C4-2B (cell line): ENCODE measurements at regions not wholly inside any gene's neighbourhood (a gene's known extent, or its start where the extent isn't known, plus 50 kb on each side); places are given as distances from the start of the nearest gene placed in this dataset.

ENCODE experiments used
- ZFX ChIP-seq: fragments of 450-650 bp; IDR thresholded peaks from 2 replicates; pipeline ENCODE4 v1.6.1; 2017
- TF ChIP-seq, protein P1 (sequence below): fragments of 450-650 bp; conservative IDR thresholded peaks from 2 replicates; pipeline ENCODE4 v1.5.1; 2017; ENCODE audit warnings: mild to moderate bottlenecking

DNA sequence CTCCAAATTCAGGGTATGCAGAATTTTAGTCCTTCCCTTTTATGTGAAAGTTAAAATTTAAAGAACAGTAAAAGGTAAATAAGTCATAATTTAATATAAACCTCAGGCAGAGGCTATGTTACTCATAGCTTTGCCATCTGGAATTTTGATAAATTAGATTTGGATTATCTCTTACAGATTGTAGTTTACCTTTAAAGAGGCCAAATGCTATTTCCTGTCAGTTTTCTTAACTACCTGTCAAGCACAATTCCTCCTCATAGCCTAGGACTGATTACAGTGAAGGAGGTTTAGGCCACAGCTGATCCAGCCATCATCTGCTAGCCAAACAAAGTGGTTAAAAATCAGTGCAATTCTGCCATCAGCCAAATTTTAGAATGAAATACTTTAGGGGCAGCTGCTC is 128.1 kb downstream of the MFAP3L start:
- TF ChIP-seq, protein P1, sequence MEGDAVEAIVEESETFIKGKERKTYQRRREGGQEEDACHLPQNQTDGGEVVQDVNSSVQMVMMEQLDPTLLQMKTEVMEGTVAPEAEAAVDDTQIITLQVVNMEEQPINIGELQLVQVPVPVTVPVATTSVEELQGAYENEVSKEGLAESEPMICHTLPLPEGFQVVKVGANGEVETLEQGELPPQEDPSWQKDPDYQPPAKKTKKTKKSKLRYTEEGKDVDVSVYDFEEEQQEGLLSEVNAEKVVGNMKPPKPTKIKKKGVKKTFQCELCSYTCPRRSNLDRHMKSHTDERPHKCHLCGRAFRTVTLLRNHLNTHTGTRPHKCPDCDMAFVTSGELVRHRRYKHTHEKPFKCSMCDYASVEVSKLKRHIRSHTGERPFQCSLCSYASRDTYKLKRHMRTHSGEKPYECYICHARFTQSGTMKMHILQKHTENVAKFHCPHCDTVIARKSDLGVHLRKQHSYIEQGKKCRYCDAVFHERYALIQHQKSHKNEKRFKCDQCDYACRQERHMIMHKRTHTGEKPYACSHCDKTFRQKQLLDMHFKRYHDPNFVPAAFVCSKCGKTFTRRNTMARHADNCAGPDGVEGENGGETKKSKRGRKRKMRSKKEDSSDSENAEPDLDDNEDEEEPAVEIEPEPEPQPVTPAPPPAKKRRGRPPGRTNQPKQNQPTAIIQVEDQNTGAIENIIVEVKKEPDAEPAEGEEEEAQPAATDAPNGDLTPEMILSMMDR = no peak
- TF ChIP-seq ZFX = no peak
